GM23248 (cell line): ENCODE measurements at regions not wholly inside any gene's neighbourhood (a gene's known extent, or its start where the extent isn't known, plus 50 kb on each side); places are given as distances from the start of the nearest gene placed in this dataset.

Source experiments
- EZH2 ChIP-seq: fragments of 200-600 bp; sonication (generic); IDR thresholded peaks from 2 replicates; pipeline ENCODE4 v1.6.1; 2018; ENCODE audit warnings: antibody characterized with exemption, mild to moderate bottlenecking; ENCODE audit not compliant: insufficient read depth, poor library complexity, severe bottlenecking
- EZH2phosphoT487 ChIP-seq: fragments of 200-600 bp; sonication (generic); IDR thresholded peaks from 2 replicates; pipeline ENCODE4 v1.6.1; 2018; ENCODE audit warnings: antibody characterized with exemption, moderate library complexity, mild to moderate bottlenecking, low read depth; ENCODE audit not compliant: insufficient read depth

GRCh38 chr1:5484451-5485165 is 507.6 kb downstream of the NPHP4 start:
- TF ChIP-seq EZH2: no peak
- no peak for TF ChIP-seq EZH2phosphoT487
